ENCODE measurements at regions not wholly inside any gene's neighbourhood (a gene's known extent, or its start where the extent isn't known, plus 50 kb on each side); places are given as distances from the start of the nearest gene placed in this dataset.

GRCh38 chr6:134410541-134410940 is 92.6 kb upstream of the SGK1 start:
- no peaks in the 10 kb centered on the region for H3K36me3 ChIP-seq (replicated peaks; ENCODE audit: insufficient read depth, low read length)
- H2AFZ ChIP-seq (ENCODE audit: low read length) = no peak overlapping the region
- no peaks in the 10 kb centered on the region for H3F3A ChIP-seq (ENCODE audit: insufficient read depth, low read length)
- H3K27me3 ChIP-seq (replicated peaks; ENCODE audit: insufficient read depth, low read length) = no peaks in the 10 kb centered on the region
- DNase-seq = no peak
- no peak overlapping the region for H3K4me3 ChIP-seq (ENCODE audit: low read length)
- no peaks in the 10 kb centered on the region for H4K20me1 ChIP-seq (ENCODE audit: insufficient read depth, low read length)
- no peaks in the 10 kb centered on the region for H3K79me2 ChIP-seq (ENCODE audit: low read length)
- H3K9me2 ChIP-seq (replicated peaks; ENCODE audit: insufficient read depth, low read length) = no peaks in the 10 kb centered on the region
- no peaks in the 10 kb centered on the region for H3K9me3 ChIP-seq (replicated peaks; ENCODE audit: insufficient read depth, low read length)
- H3K9ac ChIP-seq (ENCODE audit: low read length) = no peak overlapping the region
- no peak overlapping the region for H3K27ac ChIP-seq (ENCODE audit: low read length)
- TF ChIP-seq EZH2 (optimal IDR thresholded peaks at IDR 0.05; ENCODE audit: low read depth, low read length) (no peak), CTCF (IDR thresholded peaks at IDR 0.05; ENCODE audit: low read length) (no peak), EZH2phosphoT487 (IDR thresholded peaks at IDR 0.05; ENCODE audit: low read length) (no peak)
- H3K4me2 ChIP-seq (ENCODE audit: low read depth, low read length) = no peak overlapping the region
- peaks cover 9% of the 10 kb centered on the region for H3K4me1 ChIP-seq (ENCODE audit: low read length)

- Histone ChIP-seq H3K36me3 (replicated peaks; ENCODE audit: insufficient read depth, low read length) (no peaks in the 10 kb centered on the region), H2AFZ (ENCODE audit: low read length) (no peak overlapping the region), H3K4me3 (ENCODE audit: low read length) (no peak overlapping the region), H3F3A (ENCODE audit: insufficient read depth, low read length) (no peaks in the 10 kb centered on the region), H3K27ac (ENCODE audit: low read length) (no peak overlapping the region), H3K79me2 (ENCODE audit: low read length) (no peaks in the 10 kb centered on the region), H3K27me3 (replicated peaks; ENCODE audit: insufficient read depth, low read length) (no peaks in the 10 kb centered on the region), H3K4me1 (ENCODE audit: low read length) (peaks cover 13% of the 10 kb centered on the region), H3K9ac (ENCODE audit: low read length) (no peak overlapping the region), H3K9me2 (replicated peaks; ENCODE audit: insufficient read depth, low read length) (no peaks in the 10 kb centered on the region), H3K4me2 (ENCODE audit: low read depth, low read length) (no peak overlapping the region), H4K20me1 (ENCODE audit: insufficient read depth, low read length) (no peaks in the 10 kb centered on the region), H3K9me3 (replicated peaks; ENCODE audit: insufficient read depth, low read length) (no peaks in the 10 kb centered on the region)
- DNase-seq = no peak
- TF ChIP-seq CTCF (IDR thresholded peaks at IDR 0.05; ENCODE audit: low read length) = no peak
- TF ChIP-seq EZH2 (optimal IDR thresholded peaks at IDR 0.05; ENCODE audit: low read depth, low read length) = no peak
- TF ChIP-seq EZH2phosphoT487 (IDR thresholded peaks at IDR 0.05; ENCODE audit: low read length) = no peak
Measured at GRCh38 chr6:134407791-134408190, 89.9 kb upstream of the SGK1 start.

GRCh38 chr6:134406311-134406710 is 88.4 kb upstream of the SGK1 start:
- H3K79me2 ChIP-seq (ENCODE audit: low read length) = no peaks in the 10 kb centered on the region
- peaks cover 17% of the 10 kb centered on the region for H3K4me1 ChIP-seq (ENCODE audit: low read length)
- no peak overlapping the region for H3K4me2 ChIP-seq (ENCODE audit: low read depth, low read length)
- no peak overlapping the region for H2AFZ ChIP-seq (ENCODE audit: low read length)
- H3K9ac ChIP-seq (ENCODE audit: low read length) = no peak overlapping the region
- no peak overlapping the region for H3K27ac ChIP-seq (ENCODE audit: low read length)
- no peaks in the 10 kb centered on the region for H3K9me2 ChIP-seq (replicated peaks; ENCODE audit: insufficient read depth, low read length)
- H3K4me3 ChIP-seq (ENCODE audit: low read length) = no peak overlapping the region
- no peaks in the 10 kb centered on the region for H3K36me3 ChIP-seq (replicated peaks; ENCODE audit: insufficient read depth, low read length)
- no peaks in the 10 kb centered on the region for H4K20me1 ChIP-seq (ENCODE audit: insufficient read depth, low read length)
- TF ChIP-seq EZH2phosphoT487 (IDR thresholded peaks at IDR 0.05; ENCODE audit: low read length) (no peak), EZH2 (optimal IDR thresholded peaks at IDR 0.05; ENCODE audit: low read depth, low read length) (no peak), CTCF (IDR thresholded peaks at IDR 0.05; ENCODE audit: low read length) (no peak)
- no peaks in the 10 kb centered on the region for H3K27me3 ChIP-seq (replicated peaks; ENCODE audit: insufficient read depth, low read length)
- H3K9me3 ChIP-seq (replicated peaks; ENCODE audit: insufficient read depth, low read length) = no peaks in the 10 kb centered on the region
- DNase-seq = no peak
- H3F3A ChIP-seq (ENCODE audit: insufficient read depth, low read length) = no peaks in the 10 kb centered on the region
